T1000 (cell line): ENCODE measurements at regions not wholly inside any gene's neighbourhood (a gene's known extent, or its start where the extent isn't known, plus 50 kb on each side); places are given as distances from the start of the nearest gene placed in this dataset.
"Not testable (repeated sequence)": the region's sequence is repeated elsewhere in the genome, so short reads cannot be mapped to it uniquely, and the experiment has no call there.

Source experiments
- DNase-seq: peaks from one replicate; lab custom pipeline; 2025; ENCODE audit warnings: mixed read lengths; lab: John Stamatoyannopoulos, UW

- DNase-seq: no peak
Observed at GRCh38 chr16:86716649-86717048, 138.3 kb downstream of the FOXL1 start.

GRCh38 chr16:86718118-86718517 lies 139.8 kb downstream of the FOXL1 start:
- DNase-seq: no peak

GRCh38 chr16:86722970-86723369 lies 144.6 kb downstream of the FOXL1 start:
- no peak for DNase-seq

GRCh38 chr16:86723689-86724088 lies 145.3 kb downstream of the FOXL1 start:
- DNase-seq: no peak

- DNase-seq: no peak
Observed at GRCh38 chr16:86725401-86725800, 147.1 kb downstream of the FOXL1 start.

GRCh38 chr16:86726340-86726739 lies 148.0 kb downstream of the FOXL1 start:
- no peak for DNase-seq

- no peak for DNase-seq
Observed at GRCh38 chr16:86727131-86727530, 148.8 kb downstream of the FOXL1 start.

GRCh38 chr16:86727632-86728031 lies 149.3 kb downstream of the FOXL1 start:
- no peak for DNase-seq

- no peak for DNase-seq
Observed at GRCh38 chr16:86729686-86730085, 151.3 kb downstream of the FOXL1 start.

GRCh38 chr16:86730086-86730485 lies 151.7 kb downstream of the FOXL1 start:
- DNase-seq: no peak

- no peak for DNase-seq
Observed at GRCh38 chr16:86730597-86730996, 152.2 kb downstream of the FOXL1 start.

GRCh38 chr16:86732621-86733295 lies 154.4 kb downstream of the FOXL1 start:
- no peak for DNase-seq

- no peak for DNase-seq
Observed at GRCh38 chr16:86733546-86734254, 155.4 kb downstream of the FOXL1 start.

- no peak for DNase-seq
Observed at GRCh38 chr16:86734543-86735460, 156.5 kb downstream of the FOXL1 start.

- no peak for DNase-seq
Observed at GRCh38 chr16:86735727-86736126, 157.4 kb downstream of the FOXL1 start.

GRCh38 chr16:86736502-86736901 lies 158.2 kb downstream of the FOXL1 start:
- DNase-seq: no peak

GRCh38 chr16:86737083-86737482 lies 158.7 kb downstream of the FOXL1 start:
- no peak for DNase-seq

- not testable (repeated sequence) for DNase-seq
Observed at GRCh38 chr16:86738322-86738721, 160.0 kb downstream of the FOXL1 start.

- DNase-seq: no peak
Observed at GRCh38 chr16:86739178-86739577, 160.8 kb downstream of the FOXL1 start.

- no peak for DNase-seq
Observed at GRCh38 chr16:86739808-86740207, 161.5 kb downstream of the FOXL1 start.

- no peak for DNase-seq
Observed at GRCh38 chr16:86740298-86740697, 161.9 kb downstream of the FOXL1 start.
